ENCODE measurements at regions not wholly inside any gene's neighbourhood (a gene's known extent, or its start where the extent isn't known, plus 50 kb on each side); places are given as distances from the start of the nearest gene placed in this dataset.

DNA sequence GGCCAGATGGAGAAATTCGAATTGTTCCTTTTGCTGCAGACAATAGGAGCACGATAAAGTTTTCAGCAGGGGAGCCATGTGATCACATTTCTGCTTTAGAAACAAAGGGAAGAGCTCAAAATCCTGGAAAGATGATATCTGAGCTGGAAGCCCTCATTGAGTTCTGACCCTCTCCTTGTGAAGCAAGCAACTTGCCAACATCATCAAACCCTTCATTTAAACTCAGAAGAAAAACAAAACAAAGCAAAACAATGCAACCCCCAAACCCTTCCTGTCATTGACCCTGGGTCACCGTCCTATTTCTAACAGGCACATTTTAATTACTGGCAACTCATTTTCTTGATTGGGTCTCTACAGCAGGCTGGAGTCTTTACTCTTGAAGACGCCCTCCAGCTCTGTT, 198.3 kb upstream of the ZNF32 start:
- TF ChIP-seq PHF8 (IDR thresholded peaks at IDR 0.05; ENCODE audit: borderline replicate concordance, low read depth) (no peak), ZNF302 (CRISPR knock-in tag; IDR thresholded peaks at IDR 0.05) (no peak), BHLHE40 (IDR thresholded peaks at IDR 0.05; ENCODE audit: low read depth, low read length) (no peak), CEBPB (IDR thresholded peaks at IDR 0.05) (no peak), SREBF2 (IDR thresholded peaks at IDR 0.05) (no peak), TFCP2L1 (CRISPR knock-in tag; IDR thresholded peaks at IDR 0.05) (no peak)
- TF ChIP-seq, protein P1, sequence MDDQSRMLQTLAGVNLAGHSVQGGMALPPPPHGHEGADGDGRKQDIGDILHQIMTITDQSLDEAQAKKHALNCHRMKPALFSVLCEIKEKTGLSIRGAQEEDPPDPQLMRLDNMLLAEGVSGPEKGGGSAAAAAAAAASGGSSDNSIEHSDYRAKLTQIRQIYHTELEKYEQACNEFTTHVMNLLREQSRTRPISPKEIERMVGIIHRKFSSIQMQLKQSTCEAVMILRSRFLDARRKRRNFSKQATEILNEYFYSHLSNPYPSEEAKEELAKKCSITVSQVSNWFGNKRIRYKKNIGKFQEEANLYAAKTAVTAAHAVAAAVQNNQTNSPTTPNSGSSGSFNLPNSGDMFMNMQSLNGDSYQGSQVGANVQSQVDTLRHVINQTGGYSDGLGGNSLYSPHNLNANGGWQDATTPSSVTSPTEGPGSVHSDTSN (IDR thresholded peaks at IDR 0.05): no peak
- TF ChIP-seq, protein P2, sequence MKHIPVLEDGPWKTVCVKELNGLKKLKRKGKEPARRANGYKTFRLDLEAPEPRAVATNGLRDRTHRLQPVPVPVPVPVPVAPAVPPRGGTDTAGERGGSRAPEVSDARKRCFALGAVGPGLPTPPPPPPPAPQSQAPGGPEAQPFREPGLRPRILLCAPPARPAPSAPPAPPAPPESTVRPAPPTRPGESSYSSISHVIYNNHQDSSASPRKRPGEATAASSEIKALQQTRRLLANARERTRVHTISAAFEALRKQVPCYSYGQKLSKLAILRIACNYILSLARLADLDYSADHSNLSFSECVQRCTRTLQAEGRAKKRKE (CRISPR knock-in tag; IDR thresholded peaks at IDR 0.05; ENCODE audit: low read depth): no peak
- H3K4me1 ChIP-seq: no peaks in the 10 kb centered on the region
- WGBS (ENCODE audit: missing lambda C conversion rate): 8% methylated on average over 4 of the region's 4 CpGs
- ChIA-PET CTCF (interaction anchor here (1.2 kb wide), 1 partner anchor 14 kb away, joined by 3 read pairs; no protein-coding TSS in a partner anchor), POLR2A (no interaction called here)
- H3K27ac ChIP-seq: no peak overlapping the region
- no peak for DNase-seq (ENCODE audit: low read depth in 1 of 2, low spot score in 1 of 2)
- no peaks in the 10 kb centered on the region for H3K9me3 ChIP-seq
- no peak for FAIRE-seq
- ATAC-seq: no peak
- H3K4me2 ChIP-seq: no peak overlapping the region
- no peak overlapping the region for H3K4me3 ChIP-seq

DNA sequence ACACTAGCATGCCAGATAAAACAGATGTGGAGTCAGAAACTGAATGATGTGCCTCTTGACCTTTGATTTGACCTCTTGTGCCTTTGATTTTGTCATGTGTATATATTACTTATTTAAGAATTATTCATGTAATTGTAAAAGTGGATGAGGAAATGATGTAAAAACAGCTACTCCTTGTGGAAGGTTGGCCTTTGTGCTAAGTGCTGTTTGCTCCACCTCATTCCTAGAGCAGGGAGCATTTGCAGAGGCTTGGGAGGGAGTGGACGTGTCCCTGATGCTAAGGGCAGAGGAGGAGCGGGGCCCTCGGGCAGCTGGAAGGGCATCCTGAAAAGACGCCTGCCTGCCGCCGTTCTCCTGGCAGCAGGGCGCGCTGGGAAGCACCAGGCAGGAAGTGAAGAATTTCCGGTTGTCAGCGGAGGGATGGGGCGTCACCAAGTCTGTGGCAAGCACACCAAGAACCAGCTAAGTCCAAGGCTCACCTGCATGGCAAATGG, 197.6 kb upstream of the ZNF32 start:
- FAIRE-seq: no peak

DNA sequence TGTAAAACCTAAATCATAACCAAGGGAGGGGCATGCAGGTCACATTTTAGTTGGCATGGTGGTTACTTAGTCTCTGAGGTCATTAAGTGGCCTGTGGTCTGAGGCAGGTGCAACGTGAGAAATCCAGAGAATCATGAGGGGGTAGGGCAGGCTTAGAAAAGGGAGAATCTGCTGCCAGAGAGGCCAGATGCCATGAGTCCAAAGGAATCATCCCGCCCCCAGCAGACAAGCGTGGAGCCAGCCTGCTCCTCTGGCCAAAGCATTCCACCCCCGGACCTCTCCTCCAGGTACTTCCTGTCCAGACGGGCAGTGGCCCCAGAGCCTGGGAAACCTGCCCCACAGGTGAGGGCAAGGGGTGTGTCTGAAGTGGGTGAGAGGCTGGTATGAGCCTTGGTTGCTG, 196.4 kb upstream of the ZNF32 start:
- Histone ChIP-seq H3K9me3 (no peaks in the 10 kb centered on the region), H3K27ac (no peak overlapping the region), H3K4me1 (no peaks in the 10 kb centered on the region), H3K4me2 (no peak overlapping the region), H3K4me3 (no peak overlapping the region)
- TF ChIP-seq HDAC2 (IDR thresholded peaks at IDR 0.05) (no peak), POLR2AphosphoS2 (conservative IDR thresholded peaks at IDR 0.05; ENCODE audit: low read length) (no peak), CBX2 (IDR thresholded peaks at IDR 0.05; ENCODE audit: borderline replicate concordance, low read depth) (no peak), EHF (CRISPR knock-in tag; IDR thresholded peaks at IDR 0.05) (no peak), SMC3 (IDR thresholded peaks at IDR 0.05) (no peak), ZSCAN20 (CRISPR knock-in tag; IDR thresholded peaks at IDR 0.05) (no peak)
- TF ChIP-seq, protein P3, sequence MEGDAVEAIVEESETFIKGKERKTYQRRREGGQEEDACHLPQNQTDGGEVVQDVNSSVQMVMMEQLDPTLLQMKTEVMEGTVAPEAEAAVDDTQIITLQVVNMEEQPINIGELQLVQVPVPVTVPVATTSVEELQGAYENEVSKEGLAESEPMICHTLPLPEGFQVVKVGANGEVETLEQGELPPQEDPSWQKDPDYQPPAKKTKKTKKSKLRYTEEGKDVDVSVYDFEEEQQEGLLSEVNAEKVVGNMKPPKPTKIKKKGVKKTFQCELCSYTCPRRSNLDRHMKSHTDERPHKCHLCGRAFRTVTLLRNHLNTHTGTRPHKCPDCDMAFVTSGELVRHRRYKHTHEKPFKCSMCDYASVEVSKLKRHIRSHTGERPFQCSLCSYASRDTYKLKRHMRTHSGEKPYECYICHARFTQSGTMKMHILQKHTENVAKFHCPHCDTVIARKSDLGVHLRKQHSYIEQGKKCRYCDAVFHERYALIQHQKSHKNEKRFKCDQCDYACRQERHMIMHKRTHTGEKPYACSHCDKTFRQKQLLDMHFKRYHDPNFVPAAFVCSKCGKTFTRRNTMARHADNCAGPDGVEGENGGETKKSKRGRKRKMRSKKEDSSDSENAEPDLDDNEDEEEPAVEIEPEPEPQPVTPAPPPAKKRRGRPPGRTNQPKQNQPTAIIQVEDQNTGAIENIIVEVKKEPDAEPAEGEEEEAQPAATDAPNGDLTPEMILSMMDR (IDR thresholded peaks at IDR 0.05): no peak
- FAIRE-seq (no peak), DNase-seq (ENCODE audit: low read depth in 1 of 2, low spot score in 1 of 2) (no peak), ATAC-seq (no peak)
- WGBS (ENCODE audit: missing lambda C conversion rate): 17% methylated on average over 4 of the region's 5 CpGs
- ChIA-PET POLR2A (no interaction called here), CTCF (no interaction called here)

More for the DNA sequence above, 197.6 kb upstream of the ZNF32 start:
- no peak for DNase-seq (ENCODE audit: low read depth in 1 of 2, low spot score in 1 of 2)
- WGBS (ENCODE audit: missing lambda C conversion rate): 32% methylated on average over 11 of the region's 11 CpGs
- Histone ChIP-seq H3K4me2 (no peak overlapping the region), H3K9me3 (no peaks in the 10 kb centered on the region), H3K4me1 (no peaks in the 10 kb centered on the region), H3K4me3 (no peak overlapping the region), H3K27ac (no peak overlapping the region)
- ChIA-PET CTCF (interaction anchor here (1.2 kb wide), 1 partner anchor 15 kb away, joined by 3 read pairs; no protein-coding TSS in a partner anchor), POLR2A (no interaction called here)
- ATAC-seq: no peak; a peak in 1 of 6 replicates
- no peak for TF ChIP-seq FOSB (CRISPR knock-in tag; IDR thresholded peaks at IDR 0.05)
- TF ChIP-seq POLR2A (IDR thresholded peaks at IDR 0.05; ENCODE audit: low read length): no peak
- no peak for TF ChIP-seq ZNF302 (CRISPR knock-in tag; IDR thresholded peaks at IDR 0.05)
- TF ChIP-seq ZFP36 (IDR thresholded peaks at IDR 0.05; ENCODE audit: borderline replicate concordance, partially characterized antibody): no peak
- TF ChIP-seq, protein P4, sequence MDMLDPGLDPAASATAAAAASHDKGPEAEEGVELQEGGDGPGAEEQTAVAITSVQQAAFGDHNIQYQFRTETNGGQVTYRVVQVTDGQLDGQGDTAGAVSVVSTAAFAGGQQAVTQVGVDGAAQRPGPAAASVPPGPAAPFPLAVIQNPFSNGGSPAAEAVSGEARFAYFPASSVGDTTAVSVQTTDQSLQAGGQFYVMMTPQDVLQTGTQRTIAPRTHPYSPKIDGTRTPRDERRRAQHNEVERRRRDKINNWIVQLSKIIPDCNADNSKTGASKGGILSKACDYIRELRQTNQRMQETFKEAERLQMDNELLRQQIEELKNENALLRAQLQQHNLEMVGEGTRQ (IDR thresholded peaks at IDR 0.05): no peak
- no peak for TF ChIP-seq NR3C1 (IDR thresholded peaks at IDR 0.05)
- TF ChIP-seq, protein P5, sequence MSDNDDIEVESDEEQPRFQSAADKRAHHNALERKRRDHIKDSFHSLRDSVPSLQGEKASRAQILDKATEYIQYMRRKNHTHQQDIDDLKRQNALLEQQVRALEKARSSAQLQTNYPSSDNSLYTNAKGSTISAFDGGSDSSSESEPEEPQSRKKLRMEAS (IDR thresholded peaks at IDR 0.05): no peak
- no peak for TF ChIP-seq PHF8 (IDR thresholded peaks at IDR 0.05; ENCODE audit: borderline replicate concordance, low read depth)
- no peak for TF ChIP-seq HOXB5 (CRISPR knock-in tag; IDR thresholded peaks at IDR 0.05)
- no peak for TF ChIP-seq CHD4 (IDR thresholded peaks at IDR 0.05; ENCODE audit: borderline replicate concordance)
